GM20000 (cell line): ENCODE measurements at regions not wholly inside any gene's neighbourhood (a gene's known extent, or its start where the extent isn't known, plus 50 kb on each side); places are given as distances from the start of the nearest gene placed in this dataset.

Source experiments
- DNase-seq: peaks from one replicate; pipeline ENCODE4 v3.0.0; 2012; ENCODE audit warnings: low spot score
- CTCF ChIP-seq: IDR thresholded peaks from 2 replicates; pipeline ENCODE4 v1.5.1; 2012; ENCODE audit warnings: mild to moderate bottlenecking, control low read depth; ENCODE audit errors: extremely low read depth, missing control alignments

GRCh38 chr20:48276021-48276342, 490.7 kb upstream of the SULF2 start:
- no peak for TF ChIP-seq CTCF
- DNase-seq = no peak

GRCh38 chr20:48275286-48276020, 490.2 kb upstream of the SULF2 start:
- DNase-seq = no peak
- TF ChIP-seq CTCF = no peak

GRCh38 chr20:48273843-48274242, 488.6 kb upstream of the SULF2 start:
- DNase-seq = no peak
- TF ChIP-seq CTCF = no peak

GRCh38 chr20:48270885-48271284, 485.6 kb upstream of the SULF2 start:
- TF ChIP-seq CTCF = no peak

GRCh38 chr20:48267860-48268633, 482.8 kb upstream of the SULF2 start:
- no peak for TF ChIP-seq CTCF
- DNase-seq = no peak

More at GRCh38 chr20:48270885-48271284, 485.6 kb upstream of the SULF2 start:
- DNase-seq = no peak

GRCh38 chr20:48266571-48266970, 481.3 kb upstream of the SULF2 start:
- no peak for DNase-seq
- TF ChIP-seq CTCF = no peak

- no peak for DNase-seq
- TF ChIP-seq CTCF = no peak
Observed at GRCh38 chr20:48265791-48266190, 480.5 kb upstream of the SULF2 start.
